H1 (cell line): ENCODE measurements at regions not wholly inside any gene's neighbourhood (a gene's known extent, or its start where the extent isn't known, plus 50 kb on each side); places are given as distances from the start of the nearest gene placed in this dataset.

ENCODE experiments used
- SIN3A ChIP-seq, 2 experiments: IDR thresholded peaks in 1 of 2; conservative IDR thresholded peaks in 1 of 2; 2 replicates each; pipeline ENCODE4 v1.6.1; 2011 to 2012; ENCODE audit warnings: low read length in 2 of 2, improper control_type of control experiment in 1 of 2, low read depth in 1 of 2, mild to moderate bottlenecking in 1 of 2
- TF ChIP-seq, protein P1 (sequence below): IDR thresholded peaks from 2 replicates; pipeline ENCODE4 v1.6.1; 2012; ENCODE audit warnings: low read length, inconsistent platforms

DNA sequence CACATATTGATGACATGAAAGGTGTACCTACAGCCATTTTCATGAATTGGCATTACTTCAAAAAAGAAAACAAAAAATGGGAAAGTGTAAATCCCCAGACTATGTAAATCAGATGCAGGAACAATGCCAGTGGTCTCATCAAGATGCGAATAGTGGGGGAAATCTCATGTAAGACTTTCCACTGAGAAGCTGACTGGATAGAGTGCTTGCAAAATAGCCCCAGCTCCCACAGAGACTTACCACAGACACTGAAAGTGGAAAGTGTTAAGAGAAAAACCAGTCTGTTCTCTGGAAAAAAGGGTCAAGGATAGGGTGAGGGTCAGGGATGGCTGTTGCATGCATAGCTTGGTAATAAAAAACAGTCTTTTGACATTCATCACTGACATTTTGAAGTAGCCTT lies 73.2 kb upstream of the ARMCX2 start (continued):
- TF ChIP-seq, protein P1, sequence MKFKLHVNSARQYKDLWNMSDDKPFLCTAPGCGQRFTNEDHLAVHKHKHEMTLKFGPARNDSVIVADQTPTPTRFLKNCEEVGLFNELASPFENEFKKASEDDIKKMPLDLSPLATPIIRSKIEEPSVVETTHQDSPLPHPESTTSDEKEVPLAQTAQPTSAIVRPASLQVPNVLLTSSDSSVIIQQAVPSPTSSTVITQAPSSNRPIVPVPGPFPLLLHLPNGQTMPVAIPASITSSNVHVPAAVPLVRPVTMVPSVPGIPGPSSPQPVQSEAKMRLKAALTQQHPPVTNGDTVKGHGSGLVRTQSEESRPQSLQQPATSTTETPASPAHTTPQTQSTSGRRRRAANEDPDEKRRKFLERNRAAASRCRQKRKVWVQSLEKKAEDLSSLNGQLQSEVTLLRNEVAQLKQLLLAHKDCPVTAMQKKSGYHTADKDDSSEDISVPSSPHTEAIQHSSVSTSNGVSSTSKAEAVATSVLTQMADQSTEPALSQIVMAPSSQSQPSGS: no peak
- TF ChIP-seq SIN3A (conservative IDR thresholded peaks at IDR 0.05 in 1 of 2, IDR thresholded peaks at IDR 0.05 in 1 of 2; ENCODE audit: low read depth in 1 of 2, low read length in 2 of 2): no peak
- TF ChIP-seq, all 59 proteins: peak for 0
